ENCODE measurements at regions not wholly inside any gene's neighbourhood (a gene's known extent, or its start where the extent isn't known, plus 50 kb on each side); places are given as distances from the start of the nearest gene placed in this dataset.

GRCh38 chr6:125361868-125362267 is 60.1 kb upstream of the HDDC2 start:
- TF ChIP-seq EZH2 (IDR thresholded peaks at IDR 0.05; ENCODE audit: borderline replicate concordance, low read depth, low read length, poor library complexity, severe bottlenecking) (no peak), CTCF (conservative IDR thresholded peaks at IDR 0.05; ENCODE audit: low read depth, low read length) (no peak)
